Testis (tissue), 2 donors: ENCODE measurements at regions not wholly inside any gene's neighbourhood (a gene's known extent, or its start where the extent isn't known, plus 50 kb on each side); places are given as distances from the start of the nearest gene placed in this dataset.

Experiments used
- POLR2A ChIP-seq: fragments of 450-650 bp; IDR thresholded peaks from one replicate; pipeline ENCODE4 v1.6.1; 2017; ENCODE audit warnings: antibody characterized with exemption, mild to moderate bottlenecking, moderate library complexity
- TF ChIP-seq, protein P1 (sequence below), 3 experiments: fragments of 450-650 bp in 2 of 3; fragments of 200-600 bp in 1 of 3; sonication (generic) in 1 of 3; IDR thresholded peaks; one replicate each; pipeline ENCODE4 v1.5.1; 2016 to 2019; ENCODE audit warnings: antibody characterized with exemption in 3 of 3, mild to moderate bottlenecking in 2 of 3, moderate library complexity in 1 of 3

DNA sequence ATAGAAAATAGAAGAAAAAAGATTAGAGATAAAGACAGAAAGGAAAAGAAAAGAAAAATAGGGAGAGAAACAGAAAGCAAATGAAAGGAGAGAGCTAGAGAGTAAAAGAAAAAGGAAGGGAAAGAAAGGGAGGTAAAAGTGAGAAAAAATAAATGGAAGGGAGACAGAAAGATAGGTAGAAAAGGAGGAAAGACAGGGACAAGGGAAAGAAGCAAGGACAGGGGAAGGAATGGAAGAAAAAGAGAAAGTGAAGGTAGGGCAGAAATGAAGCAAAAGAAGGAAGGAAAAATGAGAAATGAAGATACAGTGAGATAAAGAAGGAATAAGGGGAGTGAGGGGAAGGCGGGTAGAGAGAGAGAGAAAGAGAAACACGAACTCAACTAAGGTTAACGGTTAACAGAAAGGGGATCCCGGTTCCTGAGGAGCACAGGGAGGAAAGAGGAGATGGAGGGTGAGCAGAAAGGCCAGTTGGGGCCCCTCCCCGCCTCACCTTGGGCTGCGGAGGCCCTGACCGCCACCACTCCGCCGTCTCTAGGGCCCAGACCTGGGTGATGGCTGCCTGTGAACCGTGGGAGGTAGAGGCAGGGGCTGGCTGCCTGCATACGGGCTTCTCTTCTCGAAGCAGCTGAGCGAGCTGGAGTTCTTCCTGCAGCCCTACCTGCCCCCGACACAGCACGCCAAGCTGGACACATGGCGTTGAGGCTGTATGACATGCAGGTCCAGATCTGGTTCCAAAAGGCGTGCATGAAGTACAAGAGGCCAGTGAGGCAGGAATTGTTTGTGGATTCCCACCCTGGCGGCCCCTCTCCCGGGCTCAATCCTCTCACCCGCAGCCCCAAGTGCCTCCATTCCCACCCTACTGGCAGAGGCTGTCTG is 59.5 kb downstream of the SMUG1 start:
- TF ChIP-seq, protein P1, sequence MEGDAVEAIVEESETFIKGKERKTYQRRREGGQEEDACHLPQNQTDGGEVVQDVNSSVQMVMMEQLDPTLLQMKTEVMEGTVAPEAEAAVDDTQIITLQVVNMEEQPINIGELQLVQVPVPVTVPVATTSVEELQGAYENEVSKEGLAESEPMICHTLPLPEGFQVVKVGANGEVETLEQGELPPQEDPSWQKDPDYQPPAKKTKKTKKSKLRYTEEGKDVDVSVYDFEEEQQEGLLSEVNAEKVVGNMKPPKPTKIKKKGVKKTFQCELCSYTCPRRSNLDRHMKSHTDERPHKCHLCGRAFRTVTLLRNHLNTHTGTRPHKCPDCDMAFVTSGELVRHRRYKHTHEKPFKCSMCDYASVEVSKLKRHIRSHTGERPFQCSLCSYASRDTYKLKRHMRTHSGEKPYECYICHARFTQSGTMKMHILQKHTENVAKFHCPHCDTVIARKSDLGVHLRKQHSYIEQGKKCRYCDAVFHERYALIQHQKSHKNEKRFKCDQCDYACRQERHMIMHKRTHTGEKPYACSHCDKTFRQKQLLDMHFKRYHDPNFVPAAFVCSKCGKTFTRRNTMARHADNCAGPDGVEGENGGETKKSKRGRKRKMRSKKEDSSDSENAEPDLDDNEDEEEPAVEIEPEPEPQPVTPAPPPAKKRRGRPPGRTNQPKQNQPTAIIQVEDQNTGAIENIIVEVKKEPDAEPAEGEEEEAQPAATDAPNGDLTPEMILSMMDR (IDR thresholded peaks at IDR 0.05) = no peak
- TF ChIP-seq POLR2A = no peak
